GM12891 (cell line): ENCODE measurements at regions not wholly inside any gene's neighbourhood (a gene's known extent, or its start where the extent isn't known, plus 50 kb on each side); places are given as distances from the start of the nearest gene placed in this dataset.

ENCODE experiments used
- DNase-seq: peaks from one replicate; pipeline ENCODE4 v3.0.0; 2011; ENCODE audit warnings: low spot score; ENCODE audit not compliant: insufficient read length
- FAIRE-seq: peaks from 2 replicates; lab custom pipeline; 2011; peaks lifted over from hg19 to GRCh38; lab: Jason Lieb, UNC
- PAX5 ChIP-seq: IDR thresholded peaks from 2 replicates; pipeline ENCODE4 v1.6.1; 2011; ENCODE audit warnings: low read length, moderate library complexity, mild to moderate bottlenecking; ENCODE audit not compliant: insufficient read depth, severe bottlenecking
- POLR2A ChIP-seq: IDR thresholded peaks from 2 replicates; pipeline ENCODE4 v1.6.1; 2011; ENCODE audit warnings: low read depth, low read length, control low read depth
- POLR2AphosphoS5 ChIP-seq: IDR thresholded peaks from 2 replicates; pipeline ENCODE4 v1.6.1; 2011; ENCODE audit warnings: low read depth, low read length, control low read depth
- POU2F2 ChIP-seq: IDR thresholded peaks from 2 replicates; pipeline ENCODE4 v1.6.1; 2011; ENCODE audit warnings: low read depth, mild to moderate bottlenecking, control low read depth, low read length, moderate library complexity
- SPI1 ChIP-seq: IDR thresholded peaks from 2 replicates; pipeline ENCODE4 v1.6.1; 2011; ENCODE audit warnings: low read depth, low read length, control low read depth
- TAF1 ChIP-seq: IDR thresholded peaks from 2 replicates; pipeline ENCODE4 v1.6.1; 2011; ENCODE audit warnings: low read depth, low read length, control low read depth

DNA sequence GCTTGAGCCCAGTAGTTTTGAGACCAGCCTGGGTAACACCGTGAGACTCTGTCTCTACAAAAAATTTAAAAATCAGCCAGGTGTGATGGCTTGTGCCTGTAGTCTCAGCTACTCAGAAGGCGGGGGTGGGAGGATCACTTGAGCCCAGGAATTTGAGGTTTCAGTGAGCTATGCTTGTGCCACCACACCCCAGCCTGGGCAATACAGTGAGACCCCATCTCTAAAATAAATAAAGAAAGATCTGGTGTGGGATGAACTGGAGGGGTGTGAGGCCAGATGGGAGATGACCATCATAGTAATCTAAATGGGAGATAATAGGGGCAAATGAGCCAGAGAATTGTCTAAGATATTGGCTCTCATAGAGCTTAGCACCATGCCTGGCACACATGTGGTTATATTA is 60.1 kb upstream of the TRABD2B start:
- TF ChIP-seq POLR2AphosphoS5: no peak
- TF ChIP-seq SPI1: no peak
- no peak for TF ChIP-seq PAX5
- no peak for TF ChIP-seq POU2F2
- TF ChIP-seq POLR2A: no peak
- no peak for TF ChIP-seq TAF1
- FAIRE-seq (no peak), DNase-seq (no peak)

DNA sequence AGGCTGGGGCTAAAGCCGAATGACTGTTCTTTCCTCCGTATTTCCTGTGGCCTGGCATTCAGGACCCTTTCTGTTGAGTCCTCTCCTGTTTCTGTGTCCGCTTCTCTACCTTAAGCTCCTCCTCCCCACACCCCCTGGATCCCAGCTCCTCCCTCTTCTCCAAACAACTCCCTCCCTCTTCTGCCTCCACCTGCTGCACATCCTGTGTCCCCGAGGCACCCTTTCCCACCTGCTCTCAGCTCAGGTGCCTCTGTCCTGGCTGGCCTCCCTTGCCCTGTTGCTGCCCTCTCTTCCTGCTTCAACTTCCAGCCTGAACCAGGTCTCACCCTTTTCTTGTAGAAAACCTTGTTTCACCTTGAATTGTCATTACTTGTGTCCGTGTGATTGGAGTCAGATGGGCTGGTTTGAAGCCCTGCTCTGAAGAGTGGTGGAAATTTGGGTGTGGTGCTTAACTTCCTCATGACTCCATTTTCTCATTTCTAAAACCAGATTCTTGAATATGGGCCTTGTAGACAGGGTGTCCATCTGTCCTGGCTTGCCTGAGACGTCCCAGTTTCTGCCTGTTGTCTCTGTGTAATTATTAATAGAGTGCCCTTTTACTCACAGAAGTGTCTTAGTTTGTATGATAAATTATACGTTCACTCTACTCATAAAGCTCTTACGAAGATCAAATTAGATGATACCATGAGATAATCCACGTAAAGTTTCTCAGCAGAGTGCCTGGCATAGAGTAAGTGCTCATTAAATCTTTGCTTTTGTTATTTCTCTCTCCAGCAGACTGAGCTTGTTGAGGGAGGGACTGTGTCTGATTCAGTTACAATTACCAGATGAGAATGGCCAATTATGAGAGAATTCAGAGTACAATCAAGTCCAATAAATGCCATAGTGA is 58.9 kb upstream of the TRABD2B start:
- no peak for DNase-seq
- TF ChIP-seq POLR2AphosphoS5: no peak
- no peak for TF ChIP-seq SPI1
- no peak for TF ChIP-seq TAF1
- TF ChIP-seq POU2F2: no peak
- no peak for FAIRE-seq

DNA sequence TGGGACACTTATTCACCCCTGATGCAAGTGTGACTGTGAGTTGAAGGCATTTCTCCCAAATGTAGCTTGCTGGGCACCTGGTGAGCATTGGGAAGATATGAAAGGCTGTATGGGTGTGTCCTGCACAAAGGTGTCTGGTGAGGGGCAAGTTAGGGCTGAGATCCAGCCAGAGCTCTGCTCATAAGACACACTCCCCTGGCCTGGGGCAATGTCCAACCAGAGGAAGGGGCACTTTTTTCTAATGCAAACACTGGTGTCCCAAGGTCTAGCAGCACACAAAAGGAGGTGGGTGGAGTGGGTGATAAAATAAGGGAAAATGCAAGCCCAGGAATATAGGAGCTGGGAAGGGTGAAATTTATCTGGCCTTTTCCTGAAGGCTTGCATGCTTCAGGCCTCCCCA is 57.0 kb upstream of the TRABD2B start:
- TF ChIP-seq POU2F2 (no peak), TAF1 (no peak), POLR2A (no peak), PAX5 (no peak), POLR2AphosphoS5 (no peak), SPI1 (no peak)
- FAIRE-seq: no peak

GRCh38 chr1:48052923-48053291 is 55.7 kb upstream of the TRABD2B start:
- no peak for FAIRE-seq
- DNase-seq: no peak
- TF ChIP-seq PAX5 (no peak), POU2F2 (no peak), POLR2AphosphoS5 (no peak), SPI1 (no peak), TAF1 (no peak), POLR2A (no peak)

More for the DNA sequence above, 57.0 kb upstream of the TRABD2B start:
- DNase-seq: no peak

GRCh38 chr1:48051466-48052126 is 54.4 kb upstream of the TRABD2B start:
- TF ChIP-seq SPI1 (no peak), POLR2A (no peak), POU2F2 (no peak), POLR2AphosphoS5 (no peak), PAX5 (no peak), TAF1 (no peak)
- no peak for FAIRE-seq
- no peak for DNase-seq

DNA sequence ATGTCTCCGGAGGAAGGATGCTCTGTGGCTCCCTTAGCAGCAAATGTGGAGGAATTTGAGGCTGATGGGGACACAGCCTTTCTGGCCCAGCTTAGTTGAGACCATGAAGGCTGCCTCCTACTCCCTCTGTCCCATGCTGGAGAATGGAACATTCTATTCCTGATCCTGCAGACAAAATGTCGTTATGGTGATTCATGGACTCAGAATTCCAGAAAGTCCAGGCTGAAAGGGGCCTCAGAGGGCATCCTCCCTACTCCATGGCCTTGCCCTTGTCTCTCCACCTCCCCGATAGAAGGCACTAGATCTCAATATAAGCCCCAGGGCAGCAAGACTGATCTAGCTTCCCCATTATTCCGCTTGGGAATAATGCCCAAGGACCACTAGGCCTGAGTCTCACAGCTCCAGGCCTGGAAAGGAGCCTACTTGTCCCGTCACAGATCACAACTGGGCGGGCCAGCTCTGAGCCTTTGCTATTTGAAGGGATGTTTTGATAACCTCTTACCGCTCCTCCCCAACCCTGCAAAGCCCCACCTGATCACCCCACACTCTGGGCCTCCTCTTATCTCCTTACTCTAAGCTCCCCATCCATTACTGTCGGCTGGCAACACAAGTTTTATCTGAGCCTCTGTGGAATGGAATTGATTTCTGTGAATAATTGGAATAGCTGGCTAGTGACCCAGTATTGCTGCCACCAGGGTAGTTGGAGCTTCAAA is 52.8 kb upstream of the TRABD2B start:
- FAIRE-seq (no peak), DNase-seq (no peak)
- TF ChIP-seq POU2F2: no peak
- no peak for TF ChIP-seq TAF1
- no peak for TF ChIP-seq POLR2A
- no peak for TF ChIP-seq SPI1
- no peak for TF ChIP-seq PAX5
- no peak for TF ChIP-seq POLR2AphosphoS5

GRCh38 chr1:48048980-48049379 is 51.8 kb upstream of the TRABD2B start:
- no peak for TF ChIP-seq PAX5
- TF ChIP-seq SPI1: no peak
- no peak for TF ChIP-seq TAF1
- no peak for TF ChIP-seq POLR2AphosphoS5
- no peak for TF ChIP-seq POU2F2
- no peak for DNase-seq
- FAIRE-seq: no peak

- no peak for FAIRE-seq
- TF ChIP-seq POLR2A: no peak
- no peak for TF ChIP-seq POU2F2
- no peak for TF ChIP-seq SPI1
- TF ChIP-seq PAX5: no peak
- no peak for TF ChIP-seq TAF1
- TF ChIP-seq POLR2AphosphoS5: no peak
- no peak for DNase-seq
Measured at GRCh38 chr1:48048064-48048463, 50.9 kb upstream of the TRABD2B start.

- no peak for DNase-seq
- TF ChIP-seq SPI1 (no peak), TAF1 (no peak), POU2F2 (no peak), PAX5 (no peak), POLR2AphosphoS5 (no peak), POLR2A (no peak)
- FAIRE-seq: no peak
Measured at GRCh38 chr1:48047116-48047515, 49.9 kb upstream of the TRABD2B start.
